MM.1S (cell line): ENCODE measurements at regions not wholly inside any gene's neighbourhood (a gene's known extent, or its start where the extent isn't known, plus 50 kb on each side); places are given as distances from the start of the nearest gene placed in this dataset.

Experiments used
- CTCF ChIP-seq: fragments of 300-600 bp; sonication (generic); IDR thresholded peaks from 2 replicates; pipeline ENCODE4 v1.5.1; 2016; ENCODE audit warnings: antibody characterized with exemption, low read length, mixed read lengths
- EZH2 ChIP-seq: fragments of 300-600 bp; sonication (generic); optimal IDR thresholded peaks from 2 replicates; pipeline ENCODE3; 2017; ENCODE audit warnings: low read depth, mild to moderate bottlenecking, antibody characterized with exemption, low read length, mixed read lengths

- TF ChIP-seq CTCF (no peak), EZH2 (no peak)
These were observed 807.0 kb upstream of the SOX9 start for GRCh38 chr17:71313866-71314265.
